Loucy (cell line): ENCODE measurements at regions not wholly inside any gene's neighbourhood (a gene's known extent, or its start where the extent isn't known, plus 50 kb on each side); places are given as distances from the start of the nearest gene placed in this dataset.
"Not testable (repeated sequence)": the region's sequence is repeated elsewhere in the genome, so short reads cannot be mapped to it uniquely, and the experiment has no call there.

Source experiments
- H2AFZ ChIP-seq: fragments of 200-600 bp; sonication (generic); 2 replicates; pipeline ENCODE4 v1.6.0; 2016; ENCODE audit warnings: antibody characterized with exemption, mild to moderate bottlenecking, low read length, moderate library complexity
- H3F3A ChIP-seq: fragments of 200-600 bp; 2 replicates; pipeline ENCODE4 v1.6.0; 2016; ENCODE audit warnings: antibody characterized with exemption, low read depth, mild to moderate bottlenecking
- H3K27me3 ChIP-seq: fragments of 200-600 bp; sonication (generic); 2 replicates; pipeline ENCODE4 v1.6.1; 2014; ENCODE audit warnings: low read length, mild to moderate bottlenecking; ENCODE audit not compliant: insufficient read depth, poor library complexity, severe bottlenecking
- H3K36me3 ChIP-seq: fragments of 200-600 bp; sonication (generic); 2 replicates; pipeline ENCODE4 v1.6.1; 2016; ENCODE audit warnings: low read length; ENCODE audit not compliant: insufficient read depth
- H3K4me1 ChIP-seq: fragments of 200-600 bp; sonication (generic); 2 replicates; pipeline ENCODE4 v1.5.1; 2014; ENCODE audit warnings: low read length, mild to moderate bottlenecking; ENCODE audit not compliant: insufficient read depth, poor library complexity, severe bottlenecking
- H3K4me2 ChIP-seq: fragments of 200-600 bp; sonication (generic); 2 replicates; pipeline ENCODE4 v1.6.0; 2014; ENCODE audit warnings: antibody characterized with exemption, low read length, low read depth, mild to moderate bottlenecking; ENCODE audit not compliant: poor library complexity, severe bottlenecking
- H3K4me3 ChIP-seq: fragments of 200-600 bp; sonication (generic); 2 replicates; pipeline ENCODE4 v1.5.1; 2014; ENCODE audit warnings: low read length, mild to moderate bottlenecking, mixed read lengths; ENCODE audit not compliant: poor library complexity, severe bottlenecking
- H3K79me2 ChIP-seq: fragments of 200-600 bp; sonication (generic); 2 replicates; pipeline ENCODE4 v1.6.1; 2014; ENCODE audit warnings: low read length; ENCODE audit not compliant: insufficient read depth
- H3K9ac ChIP-seq: fragments of 200-600 bp; sonication (generic); 2 replicates; pipeline ENCODE4 v1.6.0; 2014; ENCODE audit warnings: mild to moderate bottlenecking, low read depth, low read length, moderate library complexity; ENCODE audit not compliant: poor library complexity, severe bottlenecking
- H3K9me2 ChIP-seq: fragments of 200-600 bp; sonication (generic); replicated peaks from 2 replicates; pipeline ENCODE4 v1.6.1; 2016; ENCODE audit warnings: low read depth, low read length, mixed read lengths
- H3K9me3 ChIP-seq: fragments of 200-600 bp; sonication (generic); 2 replicates; pipeline ENCODE4 v1.6.1; 2014; ENCODE audit warnings: mild to moderate bottlenecking, antibody characterized with exemption, low read length, low read depth; ENCODE audit not compliant: insufficient read depth
- H4K20me1 ChIP-seq: fragments of 200-600 bp; sonication (generic); 2 replicates; pipeline ENCODE4 v1.6.0; 2014; ENCODE audit warnings: antibody characterized with exemption, low read length, mild to moderate bottlenecking; ENCODE audit not compliant: insufficient read depth, poor library complexity, severe bottlenecking
- CTCF ChIP-seq: fragments of 200-600 bp; sonication (generic); conservative IDR thresholded peaks from 2 replicates; pipeline ENCODE4 v1.5.1; 2014; ENCODE audit warnings: mild to moderate bottlenecking, antibody characterized with exemption, low read length
- EZH2phosphoT487 ChIP-seq: fragments of 200-600 bp; IDR thresholded peaks from 2 replicates; pipeline ENCODE4 v1.6.1; 2018; ENCODE audit warnings: antibody characterized with exemption, mild to moderate bottlenecking, moderate library complexity, borderline replicate concordance

GRCh38 chr10:64196638-64197315, 675.6 kb downstream of the REEP3 start:
- Histone ChIP-seq H3K9me2 (no peaks in the 10 kb centered on the region), H2AFZ (no peak overlapping the region), H3K4me2 (no peak overlapping the region), H3K36me3 (no peaks in the 10 kb centered on the region), H3F3A (no peaks in the 10 kb centered on the region), H3K4me1 (no peaks in the 10 kb centered on the region), H3K4me3 (no peak overlapping the region), H3K9ac (no peak overlapping the region), H3K79me2 (no peaks in the 10 kb centered on the region), H4K20me1 (no peaks in the 10 kb centered on the region), H3K27me3 (no peaks in the 10 kb centered on the region), H3K9me3 (no peaks in the 10 kb centered on the region)
- TF ChIP-seq CTCF (no peak), EZH2phosphoT487 (no peak)

GRCh38 chr10:64201936-64202335, 680.7 kb downstream of the REEP3 start:
- Histone ChIP-seq H3F3A (no peaks in the 10 kb centered on the region), H3K4me3 (no peak overlapping the region), H3K9me3 (no peaks in the 10 kb centered on the region), H3K79me2 (no peaks in the 10 kb centered on the region), H3K27me3 (no peaks in the 10 kb centered on the region), H3K9ac (no peak overlapping the region), H2AFZ (no peak overlapping the region), H3K36me3 (no peaks in the 10 kb centered on the region), H3K4me2 (no peak overlapping the region), H4K20me1 (no peaks in the 10 kb centered on the region), H3K9me2 (no peaks in the 10 kb centered on the region), H3K4me1 (no peaks in the 10 kb centered on the region)
- no peak for TF ChIP-seq CTCF

- not testable (repeated sequence) for H3K27me3 ChIP-seq, H4K20me1 ChIP-seq, H3K9me3 ChIP-seq, H3K4me2 ChIP-seq, H3K79me2 ChIP-seq, H3K4me3 ChIP-seq, H3K36me3 ChIP-seq, H2AFZ ChIP-seq, H3K9me2 ChIP-seq, H3F3A ChIP-seq, H3K4me1 ChIP-seq, H3K9ac ChIP-seq
Observed at GRCh38 chr10:64204504-64204903, 683.3 kb downstream of the REEP3 start.

- no peaks in the 10 kb centered on the region for H3K4me1 ChIP-seq
- no peak overlapping the region for H3K9ac ChIP-seq
- no peaks in the 10 kb centered on the region for H3K79me2 ChIP-seq
- H3K9me2 ChIP-seq = no peaks in the 10 kb centered on the region
- no peaks in the 10 kb centered on the region for H3K9me3 ChIP-seq
- H4K20me1 ChIP-seq = no peaks in the 10 kb centered on the region
- H3K36me3 ChIP-seq = no peaks in the 10 kb centered on the region
- TF ChIP-seq EZH2phosphoT487 = no peak
- no peak for TF ChIP-seq CTCF
- no peak overlapping the region for H3K4me2 ChIP-seq
- H3K4me3 ChIP-seq = no peak overlapping the region
- no peak overlapping the region for H2AFZ ChIP-seq
- no peaks in the 10 kb centered on the region for H3F3A ChIP-seq
- no peaks in the 10 kb centered on the region for H3K27me3 ChIP-seq
Observed at GRCh38 chr10:64206409-64206808, 685.2 kb downstream of the REEP3 start.
